Breast epithelium (tissue), 3 donors: ENCODE measurements at regions not wholly inside any gene's neighbourhood (a gene's known extent, or its start where the extent isn't known, plus 50 kb on each side); places are given as distances from the start of the nearest gene placed in this dataset.

Experiments used
- CTCF ChIP-seq, 3 donors: fragments of 450-650 bp; IDR thresholded peaks; one replicate each; pipeline ENCODE4 v1.5.1; 2016 to 2017; ENCODE audit warnings: antibody characterized with exemption in 3 of 3, mild to moderate bottlenecking in 3 of 3, moderate library complexity in 3 of 3
- POLR2A ChIP-seq: fragments of 450-650 bp; IDR thresholded peaks from one replicate; pipeline ENCODE4 v1.6.1; 2016; ENCODE audit warnings: antibody characterized with exemption, mild to moderate bottlenecking, moderate library complexity

DNA sequence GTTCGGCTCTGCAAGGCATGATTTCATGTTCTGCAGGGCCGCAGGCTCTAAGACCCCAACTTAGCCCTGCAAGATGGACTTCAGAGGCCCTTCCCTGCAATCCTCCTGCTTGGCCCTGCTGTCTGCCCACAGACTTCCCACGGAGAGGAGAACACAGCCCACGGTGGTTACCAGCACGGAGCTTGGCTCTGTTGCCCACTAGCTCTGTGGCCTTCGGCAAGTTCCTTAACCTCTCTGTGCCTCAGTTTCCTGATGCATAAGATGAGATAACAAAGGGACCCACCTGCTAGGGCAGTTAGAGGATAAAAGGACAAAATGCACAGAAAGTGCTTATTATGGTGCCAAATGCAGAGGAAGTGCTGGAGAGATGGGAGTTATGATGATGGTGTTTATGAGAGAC, 200.4 kb downstream of the HUNK start:
- TF ChIP-seq CTCF (IDR thresholded peaks at IDR 0.05) (no peak), POLR2A (no peak)
